Bronchial epithelial cell (primary cell): ENCODE measurements at regions not wholly inside any gene's neighbourhood (a gene's known extent, or its start where the extent isn't known, plus 50 kb on each side); places are given as distances from the start of the nearest gene placed in this dataset.

ENCODE experiments used
- DNase-seq: peaks from one replicate; pipeline ENCODE4 v3.0.0-alpha.2; 2010; ENCODE audit warnings: low read depth
- FAIRE-seq: peaks from 2 replicates; lab custom pipeline; 2011; peaks lifted over from hg19 to GRCh38; lab: Jason Lieb, UNC
- H3K27me3 ChIP-seq: 2 replicates; pipeline ENCODE4 v1.5.1; 2011; ENCODE audit warnings: low read length; ENCODE audit not compliant: control insufficient read depth, insufficient read depth
- H3K36me3 ChIP-seq: 2 replicates; pipeline ENCODE4 v1.5.1; 2011; ENCODE audit warnings: low read length; ENCODE audit not compliant: control insufficient read depth, insufficient read depth
- H3K4me3 ChIP-seq: 2 replicates; pipeline ENCODE4 v1.5.1; 2011; ENCODE audit warnings: mild to moderate bottlenecking, low read depth, low read length, control low read depth
- CTCF ChIP-seq: IDR thresholded peaks from 2 replicates; pipeline ENCODE4 v1.5.1; 2011; ENCODE audit warnings: mild to moderate bottlenecking, moderate library complexity, low read length, control low read depth, inconsistent platforms; ENCODE audit not compliant: insufficient read depth, severe bottlenecking

GRCh38 chr15:93587059-93587521, 498.1 kb upstream of the RGMA start:
- no peak overlapping the region for H3K4me3 ChIP-seq
- TF ChIP-seq CTCF = no peak
- DNase-seq = no peak
- H3K27me3 ChIP-seq = no peaks in the 10 kb centered on the region
- no peaks in the 10 kb centered on the region for H3K36me3 ChIP-seq
- no peak for FAIRE-seq

DNA sequence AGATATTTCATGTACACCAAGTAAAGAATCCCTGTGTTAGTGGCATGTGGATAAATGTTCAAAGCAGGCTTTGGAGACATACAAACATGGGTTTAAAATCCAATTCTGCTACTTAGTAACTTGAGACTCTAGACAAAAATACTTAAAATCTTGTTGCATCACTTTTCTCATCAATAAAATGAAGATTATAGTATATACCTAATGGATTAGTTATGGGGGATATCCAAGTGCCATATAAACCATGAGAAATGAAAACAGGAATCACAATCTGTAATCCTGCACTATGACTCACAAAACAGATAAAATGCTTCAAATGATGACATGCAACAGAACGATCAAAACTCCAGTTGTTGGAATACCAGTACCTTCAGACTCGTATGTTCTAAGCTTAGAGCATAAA, 496.0 kb upstream of the RGMA start:
- FAIRE-seq (no peak), DNase-seq (no peak)
- Histone ChIP-seq H3K27me3 (no peaks in the 10 kb centered on the region), H3K4me3 (no peak overlapping the region), H3K36me3 (no peaks in the 10 kb centered on the region)
- no peak for TF ChIP-seq CTCF

GRCh38 chr15:93583968-93584367, 495.0 kb upstream of the RGMA start:
- no peak for DNase-seq
- TF ChIP-seq CTCF = no peak
- FAIRE-seq = no peak

DNA sequence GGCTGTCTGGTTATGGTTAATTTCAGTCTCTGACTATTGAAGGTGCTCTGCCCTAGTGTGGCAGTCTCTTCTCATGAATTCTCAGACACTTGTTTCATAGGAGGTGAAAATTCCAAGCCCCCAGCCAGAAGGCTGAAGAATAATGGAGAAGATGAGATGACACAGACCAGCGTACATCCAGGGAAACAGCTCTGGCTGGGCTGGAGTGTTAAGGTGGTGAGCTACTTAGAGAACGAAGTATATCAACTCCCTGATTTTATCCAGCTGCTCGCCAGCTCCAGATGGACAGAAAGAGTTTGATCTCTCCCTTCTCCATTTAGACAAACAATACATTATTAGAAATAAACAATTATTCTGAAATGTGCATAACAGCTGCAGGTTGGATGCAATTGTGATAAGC, 494.5 kb upstream of the RGMA start:
- no peak for TF ChIP-seq CTCF
- no peak overlapping the region for H3K4me3 ChIP-seq
- DNase-seq (no peak), FAIRE-seq (no peak)
- no peaks in the 10 kb centered on the region for H3K36me3 ChIP-seq
- no peaks in the 10 kb centered on the region for H3K27me3 ChIP-seq

More at GRCh38 chr15:93583968-93584367, 495.0 kb upstream of the RGMA start:
- no peak overlapping the region for H3K4me3 ChIP-seq
- no peaks in the 10 kb centered on the region for H3K36me3 ChIP-seq
- H3K27me3 ChIP-seq = no peaks in the 10 kb centered on the region

DNA sequence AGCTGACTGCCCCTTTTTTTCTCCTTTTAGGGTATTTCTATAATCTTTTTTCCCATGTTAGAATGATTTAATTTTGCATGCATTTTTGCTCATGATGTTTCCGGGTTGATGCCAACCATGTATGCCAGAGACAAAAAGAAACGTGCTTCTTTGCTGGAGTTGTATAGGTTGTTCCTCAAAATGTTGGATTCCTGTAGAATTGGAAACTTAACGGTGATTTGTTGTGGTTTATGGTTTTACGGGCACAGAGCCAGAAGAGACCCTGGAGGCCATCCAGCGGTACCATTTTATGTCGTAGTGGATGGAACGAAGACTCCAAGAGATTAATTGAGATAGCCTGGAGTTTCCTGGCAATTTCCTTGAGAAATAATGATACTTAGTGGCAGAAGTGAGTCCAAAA, 481.5 kb upstream of the RGMA start:
- TF ChIP-seq CTCF = no peak
- DNase-seq (no peak), FAIRE-seq (no peak)
- Histone ChIP-seq H3K36me3 (no peaks in the 10 kb centered on the region), H3K4me3 (no peak overlapping the region), H3K27me3 (no peaks in the 10 kb centered on the region)

DNA sequence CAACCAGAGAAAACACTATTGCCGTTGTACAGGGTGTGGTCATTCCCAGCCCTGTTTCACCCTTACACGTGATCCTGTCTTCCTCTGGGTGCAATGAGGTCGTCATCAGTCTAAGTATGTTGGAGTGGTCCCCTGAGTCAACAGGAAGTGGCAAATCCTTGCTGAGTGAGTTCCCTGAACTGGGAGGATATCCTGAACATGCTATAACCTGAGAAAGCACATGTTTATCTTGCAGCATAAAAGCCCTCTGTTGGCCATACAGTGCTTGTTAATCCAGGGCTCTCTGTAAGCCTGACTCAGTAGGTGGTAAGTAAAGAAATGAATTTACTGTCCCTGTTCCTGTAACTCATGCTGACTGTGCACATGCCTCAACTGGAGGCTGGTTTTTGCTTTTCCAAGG, 477.8 kb upstream of the RGMA start:
- peak; percentile 42 for TF ChIP-seq CTCF
- H3K27me3 ChIP-seq = no peaks in the 10 kb centered on the region
- no peak overlapping the region for H3K4me3 ChIP-seq
- DNase-seq = peak; percentile 100
- peak; percentile 100 for FAIRE-seq
- H3K36me3 ChIP-seq = no peaks in the 10 kb centered on the region
